ENCODE measurements at regions not wholly inside any gene's neighbourhood (a gene's known extent, or its start where the extent isn't known, plus 50 kb on each side); places are given as distances from the start of the nearest gene placed in this dataset.

GRCh38 chr2:180892091-180892490 lies 88.3 kb upstream of the UBE2E3 start:
- TF ChIP-seq CTCF (IDR thresholded peaks at IDR 0.05) = no peak
- no peak for TF ChIP-seq POLR2A (IDR thresholded peaks at IDR 0.05)

Measured in Peyer's patch (tissue), 4 donors.